HG03558 (cell line): ENCODE measurements at regions not wholly inside any gene's neighbourhood (a gene's known extent, or its start where the extent isn't known, plus 50 kb on each side); places are given as distances from the start of the nearest gene placed in this dataset.
"Not testable (repeated sequence)": the region's sequence is repeated elsewhere in the genome, so short reads cannot be mapped to it uniquely, and the experiment has no call there.

Source experiments
- ATAC-seq: cut with Tn5 transposase; IDR thresholded peaks from one replicate; pipeline ENCODE4 v1.9.1; 2021; ENCODE audit warnings: moderate number of reproducible peaks; ENCODE audit not compliant: unreplicated experiment; ENCODE audit errors: extremely low read depth

GRCh38 chr10:81674941-81675340, 200.1 kb upstream of the NRG3 start:
- no peak for ATAC-seq

- no peak for ATAC-seq
Observed at GRCh38 chr10:81679291-81679690, 195.7 kb upstream of the NRG3 start.

DNA sequence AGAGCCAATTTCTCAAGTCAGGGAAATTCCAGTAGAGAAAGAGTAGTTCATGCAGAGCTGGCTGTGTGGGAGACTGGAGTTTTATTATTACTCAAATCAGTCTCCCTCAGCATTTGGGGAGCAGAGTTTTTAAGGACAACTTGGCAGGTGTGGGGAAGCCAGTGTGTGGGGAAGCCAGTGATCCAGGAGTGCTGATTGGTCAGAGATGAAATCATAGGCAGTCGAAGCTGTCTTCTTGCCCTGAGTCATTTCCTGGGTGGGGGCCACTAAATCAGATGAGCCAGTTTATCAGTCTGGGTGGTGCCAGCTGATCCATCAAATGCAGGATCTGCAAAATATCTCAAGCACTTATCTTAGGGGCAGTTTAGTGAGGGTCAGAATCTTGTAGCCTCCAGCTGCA, 194.6 kb upstream of the NRG3 start:
- no peak for ATAC-seq

DNA sequence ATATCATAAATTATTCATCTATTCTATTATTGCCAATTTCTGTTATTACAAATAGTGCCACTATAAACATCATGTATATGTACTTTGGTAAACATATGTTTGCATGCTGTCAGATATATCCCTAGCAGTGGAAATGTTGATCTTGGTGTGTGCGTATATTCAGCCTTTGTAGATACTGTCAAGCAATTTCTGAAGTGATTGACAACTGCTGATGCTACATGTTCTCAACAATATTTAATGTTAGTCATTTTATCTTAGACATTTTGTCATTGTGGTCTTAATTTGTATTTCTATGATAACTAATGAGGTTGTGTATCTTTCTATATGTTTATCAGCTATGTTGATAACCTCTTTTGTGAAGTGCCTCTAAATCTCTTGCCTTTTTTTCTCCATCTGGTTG, 186.5 kb upstream of the NRG3 start:
- no peak for ATAC-seq

DNA sequence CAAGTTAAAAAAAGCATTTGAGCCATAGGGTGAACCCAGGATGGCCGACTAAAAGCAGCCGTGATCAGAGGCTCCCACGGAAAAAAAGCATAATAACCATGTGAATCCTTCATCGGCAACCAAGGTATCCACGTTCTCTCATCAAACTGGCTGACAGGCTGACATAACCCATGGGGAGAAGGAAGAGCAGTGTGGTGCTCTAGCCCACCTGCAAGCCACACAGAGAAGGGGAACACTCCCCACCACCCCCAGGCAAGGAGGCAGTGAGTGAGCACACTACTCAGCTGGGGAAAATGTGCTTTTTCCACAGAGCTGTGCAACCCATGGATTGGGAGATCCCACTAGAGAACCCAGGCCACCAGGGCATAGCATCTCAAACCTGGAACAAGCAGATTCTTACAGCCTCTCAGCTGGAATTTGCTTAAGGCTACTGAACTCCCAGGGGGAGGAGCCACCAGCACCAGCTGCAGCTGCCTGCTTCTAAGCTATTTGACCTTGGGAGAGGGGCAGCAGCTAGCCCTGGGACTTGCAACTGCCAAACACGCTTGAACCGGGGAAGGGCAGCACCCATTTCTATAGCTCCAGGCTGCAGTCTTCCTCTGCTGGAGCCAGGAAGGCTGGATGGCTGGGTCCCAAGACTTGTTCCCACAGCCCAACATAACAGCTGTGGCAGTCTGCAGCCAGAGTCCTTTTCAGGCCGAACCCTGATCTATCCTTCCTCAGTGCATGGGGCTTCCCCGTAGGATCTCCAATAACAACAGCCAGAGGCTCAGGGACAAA, 178.2 kb upstream of the NRG3 start:
- no peak for ATAC-seq

DNA sequence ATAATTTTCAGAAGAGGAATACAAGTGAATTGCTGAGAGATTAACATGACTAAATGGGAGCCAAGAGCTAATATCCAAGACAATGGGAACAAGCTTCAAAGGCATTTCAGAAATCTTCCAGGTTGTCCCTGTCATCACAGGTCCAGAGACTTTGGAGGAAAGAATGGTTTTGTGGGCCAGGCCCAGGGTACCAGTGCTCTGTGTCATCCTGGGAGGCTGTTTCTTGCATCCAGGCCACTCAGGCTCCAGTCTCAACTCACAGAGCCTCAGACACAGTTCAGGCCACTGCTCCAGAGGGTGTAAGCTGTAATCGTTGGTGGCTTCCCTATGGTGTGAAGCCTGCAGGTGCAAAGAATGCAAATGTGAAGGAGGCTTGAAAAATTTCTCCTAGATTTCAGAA, 170.4 kb upstream of the NRG3 start:
- no peak for ATAC-seq

- no peak for ATAC-seq
Observed at GRCh38 chr10:81708416-81708815, 166.6 kb upstream of the NRG3 start.

DNA sequence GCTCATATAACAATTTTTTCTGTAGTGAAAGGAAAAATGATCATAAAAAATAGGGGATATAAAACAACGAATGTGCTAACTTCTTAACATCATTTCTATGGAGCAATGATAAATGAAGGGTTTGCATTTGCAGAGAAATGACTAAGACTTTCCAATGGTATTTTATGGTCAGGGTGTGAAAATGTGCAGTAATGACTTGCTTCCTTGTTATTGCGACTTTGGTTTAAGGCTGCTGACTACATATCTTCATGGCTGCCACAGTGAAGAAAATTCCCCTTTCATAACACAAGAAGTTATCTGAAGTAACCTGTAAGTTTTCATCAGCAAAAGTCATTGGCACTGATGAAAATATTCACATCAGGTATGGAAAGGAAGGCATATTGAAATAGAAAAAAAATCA, 166.1 kb upstream of the NRG3 start:
- no peak for ATAC-seq

DNA sequence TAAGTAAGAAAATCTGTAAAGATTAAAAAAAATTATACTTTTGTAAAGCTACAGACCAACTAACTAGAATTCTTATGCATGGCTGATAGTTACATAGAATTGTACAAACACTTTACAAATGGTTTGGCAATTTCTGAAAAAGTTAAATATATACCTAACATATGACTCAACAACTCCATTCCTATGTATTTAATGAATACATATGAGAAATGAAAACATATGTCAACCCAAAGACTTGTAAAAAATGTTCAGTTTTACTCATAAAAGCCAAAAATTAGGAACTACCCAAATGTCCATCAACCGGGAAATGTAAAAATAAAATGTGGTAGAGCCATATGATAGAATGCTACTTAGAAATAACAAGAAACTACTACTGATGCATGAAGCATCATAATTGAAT, 152.6 kb upstream of the NRG3 start:
- ATAC-seq = no peak

DNA sequence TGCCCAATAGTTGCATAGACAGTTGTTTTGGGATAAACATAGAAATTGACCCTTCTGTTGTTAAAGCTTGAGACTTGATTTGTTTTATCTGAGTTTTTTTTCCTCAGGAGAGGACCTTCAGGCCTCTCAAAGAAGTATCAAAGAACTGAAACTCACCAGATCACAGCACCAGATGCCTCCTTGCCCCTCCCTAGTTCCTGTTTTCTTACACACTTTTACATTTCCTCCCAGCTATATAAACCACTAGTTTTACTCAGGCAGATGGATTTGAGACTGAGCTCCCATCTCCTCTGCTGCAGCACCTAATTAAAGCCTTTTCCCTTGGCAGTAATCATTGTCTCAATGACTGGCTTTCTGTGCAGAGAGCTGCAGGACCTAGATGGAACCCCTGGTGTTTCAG, 150.6 kb upstream of the NRG3 start:
- ATAC-seq = no peak

DNA sequence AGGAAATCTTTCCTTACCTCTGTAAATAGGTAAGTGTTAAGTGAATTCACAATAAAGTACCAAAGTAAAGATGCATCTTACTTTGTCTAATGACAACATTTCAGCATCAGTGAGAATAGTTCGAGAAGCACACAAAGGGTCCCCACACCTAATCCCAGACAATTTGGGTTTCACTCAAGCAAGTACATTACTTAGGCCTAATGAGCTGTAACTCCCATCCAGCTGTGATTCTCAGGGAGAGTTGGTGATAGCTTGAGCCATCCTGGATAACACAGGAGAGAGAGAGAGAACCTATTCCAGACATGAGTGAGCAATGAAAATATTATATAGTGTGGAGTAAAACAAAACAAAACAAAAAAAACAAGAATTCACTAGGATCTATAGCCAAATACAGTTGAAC, 149.1 kb upstream of the NRG3 start:
- no peak for ATAC-seq

DNA sequence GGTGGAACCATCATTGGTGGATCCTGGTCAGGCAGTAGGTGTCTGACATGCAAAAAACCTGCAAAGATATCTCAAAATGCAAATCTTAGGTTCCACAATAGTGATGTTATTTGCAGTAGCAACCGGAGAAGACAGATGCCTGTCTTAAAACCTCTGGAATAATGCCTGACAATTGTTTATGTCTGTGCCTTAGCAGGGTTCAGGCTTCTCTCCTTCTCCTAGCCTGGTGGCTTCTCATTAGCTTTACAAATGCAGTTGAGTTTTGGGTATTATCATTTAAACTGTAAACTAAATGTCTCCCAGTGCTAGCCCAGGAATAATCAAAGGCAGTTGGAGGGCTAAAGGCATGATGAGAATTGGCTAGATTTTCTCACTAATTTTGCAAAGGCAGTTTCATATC, 146.3 kb upstream of the NRG3 start:
- no peak for ATAC-seq

DNA sequence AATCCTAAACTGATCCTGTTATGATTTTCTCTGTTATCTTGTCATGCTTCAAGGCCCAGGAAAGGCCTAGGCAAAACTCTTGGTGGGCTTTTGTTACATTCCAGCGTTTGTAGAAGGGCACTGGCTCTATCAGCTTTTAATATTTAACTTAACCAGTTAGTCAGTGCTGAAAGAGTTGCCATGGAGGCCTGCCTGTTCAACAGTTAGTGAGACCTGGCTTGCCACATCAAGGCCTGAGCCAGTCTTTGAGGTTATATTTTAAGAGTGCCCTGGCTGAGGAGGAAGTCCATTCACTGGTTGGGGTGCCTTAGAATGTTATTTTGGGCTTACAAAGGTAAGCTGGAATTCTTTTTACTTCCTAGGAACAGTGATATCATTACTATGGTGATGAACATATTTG, 144.1 kb upstream of the NRG3 start:
- no peak for ATAC-seq

DNA sequence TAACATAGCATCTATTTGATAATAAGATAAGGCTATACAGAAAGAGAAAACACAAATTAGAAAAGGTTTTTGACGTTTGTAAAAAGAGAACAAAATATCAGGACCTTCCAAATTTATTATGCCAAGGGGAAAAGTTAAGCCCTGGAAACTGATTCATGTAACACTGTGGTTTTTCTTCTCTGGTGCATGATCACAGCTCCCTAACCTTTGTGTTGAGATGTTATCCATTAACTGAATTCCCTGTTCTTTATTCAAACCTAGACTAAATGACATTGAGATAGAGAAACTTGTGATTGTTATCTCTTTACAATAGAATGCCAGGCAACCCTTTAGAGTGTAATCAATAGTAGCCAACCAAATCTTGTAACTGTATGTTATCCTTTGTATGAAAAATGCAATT, 141.5 kb upstream of the NRG3 start:
- no peak for ATAC-seq

- not testable (repeated sequence) for ATAC-seq
Observed at GRCh38 chr10:81735167-81735566, 139.8 kb upstream of the NRG3 start.

DNA sequence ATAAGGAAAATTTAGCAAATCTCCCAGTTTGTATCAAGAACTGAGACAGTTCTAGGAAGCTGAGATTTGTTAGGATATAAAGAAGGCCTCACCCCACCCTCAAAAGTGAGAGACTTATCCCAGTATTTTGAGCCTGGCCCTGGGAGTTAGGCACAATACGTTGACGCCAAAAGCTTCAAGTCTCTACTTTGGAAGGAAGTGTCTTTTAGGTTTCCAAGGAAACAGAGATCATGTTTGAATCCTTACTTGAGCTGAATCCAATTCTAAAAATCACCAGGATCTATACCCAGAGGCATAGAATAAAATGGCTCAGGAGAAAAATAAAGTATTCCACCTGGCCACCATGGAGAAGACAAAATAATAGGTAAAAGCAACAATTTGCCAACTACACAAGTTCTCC, 115.9 kb upstream of the NRG3 start:
- ATAC-seq = no peak

DNA sequence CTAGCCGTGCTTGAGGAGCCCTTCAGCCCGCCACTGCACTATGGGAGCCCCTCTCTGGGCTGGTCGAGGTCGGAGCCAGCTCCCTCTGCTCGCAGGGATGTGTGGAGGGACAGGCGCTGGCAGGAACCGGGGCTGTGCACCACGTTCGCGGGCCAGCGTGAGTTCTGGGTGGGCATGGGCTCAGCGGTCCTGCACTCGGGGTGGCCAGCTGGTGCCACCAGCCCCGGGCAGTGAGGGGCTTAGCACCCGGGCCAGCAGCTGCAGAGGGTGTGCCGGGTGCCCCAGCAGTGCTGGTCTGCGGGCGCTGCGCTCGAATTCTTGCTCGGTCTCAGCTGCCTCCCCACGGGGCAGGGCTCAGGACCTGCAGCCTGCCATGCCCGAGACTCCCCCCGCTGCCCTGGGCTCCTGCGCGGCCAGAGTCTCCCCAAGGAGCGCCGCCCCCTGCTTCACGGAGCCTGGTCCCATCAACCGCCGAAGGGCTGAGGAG, 90.8 kb upstream of the NRG3 start:
- ATAC-seq = no peak

DNA sequence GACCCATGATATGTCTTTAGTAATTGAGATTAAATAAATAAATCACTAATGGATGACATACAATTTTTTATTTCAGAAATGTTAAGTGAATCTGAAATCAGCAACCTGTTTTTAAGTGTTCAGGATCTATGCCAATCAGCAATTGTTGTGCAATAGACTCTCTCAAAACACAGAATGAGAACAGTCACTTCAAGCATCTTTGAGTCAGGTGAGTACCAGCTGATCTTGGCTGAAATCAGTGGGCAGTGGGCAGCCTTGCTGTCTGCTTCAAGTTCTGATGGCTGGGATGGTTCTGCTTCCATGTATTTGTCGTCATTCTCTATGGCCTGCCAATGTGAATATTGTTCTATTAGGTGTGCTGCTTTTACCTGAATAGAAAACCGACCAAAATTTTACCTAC, 82.3 kb upstream of the NRG3 start:
- no peak for ATAC-seq

GRCh38 chr10:81806842-81807241, 68.2 kb upstream of the NRG3 start:
- no peak for ATAC-seq

DNA sequence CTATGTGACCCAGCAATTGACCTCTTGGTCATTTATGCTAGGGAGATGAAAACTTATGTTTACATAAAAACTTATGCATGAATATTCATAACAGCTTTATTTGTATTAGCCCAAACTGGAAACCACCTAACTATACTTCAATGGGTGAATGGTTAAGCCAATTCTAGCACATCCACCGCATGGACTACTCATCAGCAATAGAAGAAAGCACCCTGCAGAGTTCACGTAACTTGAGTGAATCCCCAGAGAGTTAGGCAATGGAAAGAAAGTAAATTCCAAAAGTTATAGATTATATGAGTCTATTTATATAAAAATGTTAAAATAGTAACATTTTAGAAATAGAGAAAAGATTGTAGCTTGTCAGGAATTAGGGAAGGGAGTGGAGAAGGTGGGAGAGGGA, 60.2 kb upstream of the NRG3 start:
- ATAC-seq = no peak

- no peak for ATAC-seq
Observed at GRCh38 chr10:81817596-81818170, 57.3 kb upstream of the NRG3 start.

DNA sequence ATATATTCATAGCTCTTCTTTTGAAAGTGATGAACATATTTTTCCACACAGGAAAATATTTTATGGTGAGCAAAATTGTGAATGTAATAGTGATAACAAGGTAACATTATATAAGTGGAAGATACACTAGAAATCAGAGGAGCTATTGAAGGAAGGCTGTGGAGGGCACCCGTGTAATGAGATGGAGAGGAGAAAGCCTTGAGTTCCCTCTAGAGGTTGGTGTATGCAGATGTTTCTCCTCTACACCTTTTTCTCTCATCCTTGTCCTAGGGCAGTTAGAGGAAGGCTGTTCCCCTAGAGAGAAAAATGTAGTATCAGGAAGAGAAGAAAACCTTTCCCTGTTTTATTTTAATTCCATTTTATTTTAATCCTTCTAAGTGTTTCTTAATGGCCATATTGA, 54.6 kb upstream of the NRG3 start:
- no peak for ATAC-seq
